HG03095 (cell line): ENCODE measurements at regions not wholly inside any gene's neighbourhood (a gene's known extent, or its start where the extent isn't known, plus 50 kb on each side); places are given as distances from the start of the nearest gene placed in this dataset.
A peak's percentile ranks its signal among the peaks of the same experiment; 100 is the strongest.

Experiments used
- ATAC-seq: cut with Tn5 transposase; IDR thresholded peaks from one replicate; pipeline ENCODE4 v1.9.1; 2021; ENCODE audit warnings: moderate library complexity; ENCODE audit not compliant: unreplicated experiment

GRCh38 chr6:169843110-169843509 lies 91.7 kb downstream of the ERMARD start:
- no peak for ATAC-seq

DNA sequence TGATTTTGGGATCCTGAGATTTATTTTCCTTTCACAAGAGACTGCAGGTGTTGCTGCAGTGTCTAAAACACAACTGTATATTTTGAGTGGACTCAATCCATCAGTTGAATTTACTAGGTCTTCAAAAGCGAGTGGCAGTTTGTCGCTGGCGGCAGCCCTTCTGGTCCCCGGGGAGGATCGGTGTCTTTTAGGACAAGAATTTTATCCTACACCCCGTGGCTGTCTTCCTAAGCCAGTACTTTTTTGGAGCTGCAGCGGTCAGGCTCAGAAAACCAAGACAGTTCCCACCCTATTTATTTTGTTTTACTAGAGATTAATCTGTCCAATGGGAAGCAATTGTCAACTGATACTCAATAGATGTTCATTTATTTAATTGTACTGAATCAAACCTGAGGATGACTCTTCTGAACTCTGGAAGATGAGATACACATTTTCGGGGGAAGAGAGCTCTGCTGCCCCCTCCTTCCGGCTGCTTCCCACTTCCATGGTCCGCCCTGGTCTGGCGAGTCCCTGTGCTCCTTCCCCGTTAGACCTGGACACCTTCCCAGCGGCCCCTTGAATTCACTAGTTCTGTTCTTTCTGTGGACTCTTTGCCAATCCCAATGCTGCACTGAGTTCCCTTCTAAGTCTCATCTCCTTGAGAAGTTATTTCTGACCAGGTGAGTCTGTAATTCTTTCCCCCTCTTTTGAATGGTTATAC lies 90.6 kb downstream of the ERMARD start:
- no peak for ATAC-seq

DNA sequence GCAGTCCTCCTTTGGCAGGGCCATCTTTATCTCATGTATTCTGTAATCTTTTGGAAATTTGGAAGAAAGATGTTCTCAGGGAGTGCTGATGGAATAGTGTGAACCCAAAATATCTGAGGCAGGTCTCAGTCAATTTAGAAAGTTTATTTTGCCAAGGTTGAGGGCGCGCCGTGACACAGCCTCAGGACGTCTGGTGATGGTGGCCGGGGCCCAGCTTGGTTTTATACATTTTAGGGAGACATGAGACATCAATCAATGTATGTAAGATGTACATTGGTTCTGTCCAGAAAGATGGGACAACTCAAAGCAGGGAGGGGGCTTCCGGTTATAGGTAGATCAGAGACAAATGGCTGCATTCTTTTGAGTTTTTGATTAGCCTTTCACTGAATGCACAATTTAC lies 89.8 kb downstream of the ERMARD start:
- ATAC-seq: no peak

DNA sequence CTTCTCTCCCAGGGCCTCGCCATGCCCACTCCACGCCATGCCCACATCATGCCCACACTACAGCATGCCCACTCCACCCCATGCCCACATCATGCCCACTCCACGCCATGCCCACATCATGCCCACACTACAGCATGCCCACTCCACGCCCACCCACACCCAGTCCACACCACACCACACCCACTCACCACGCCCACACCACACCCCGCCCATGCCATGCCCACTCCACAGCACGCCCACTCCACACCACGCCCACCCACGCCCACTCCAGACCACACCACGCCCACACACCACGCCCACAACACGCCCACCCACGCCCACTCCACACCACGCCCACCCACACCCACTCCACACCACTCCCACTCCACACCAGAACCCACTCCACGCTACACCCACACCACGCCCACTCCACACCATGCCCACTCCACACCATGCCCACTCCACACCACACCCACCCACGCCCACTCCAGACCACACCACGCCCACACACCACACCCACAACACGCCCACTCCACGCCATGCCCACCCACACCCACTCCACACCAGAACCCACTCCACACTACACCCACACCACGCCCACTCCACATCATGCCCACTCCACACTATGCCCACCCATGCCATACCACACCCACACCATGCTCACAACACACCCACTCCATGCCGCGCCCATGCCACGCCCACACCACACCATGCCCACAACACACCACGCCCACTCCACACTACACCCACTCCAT lies 88.6 kb downstream of the ERMARD start:
- no peak for ATAC-seq

DNA sequence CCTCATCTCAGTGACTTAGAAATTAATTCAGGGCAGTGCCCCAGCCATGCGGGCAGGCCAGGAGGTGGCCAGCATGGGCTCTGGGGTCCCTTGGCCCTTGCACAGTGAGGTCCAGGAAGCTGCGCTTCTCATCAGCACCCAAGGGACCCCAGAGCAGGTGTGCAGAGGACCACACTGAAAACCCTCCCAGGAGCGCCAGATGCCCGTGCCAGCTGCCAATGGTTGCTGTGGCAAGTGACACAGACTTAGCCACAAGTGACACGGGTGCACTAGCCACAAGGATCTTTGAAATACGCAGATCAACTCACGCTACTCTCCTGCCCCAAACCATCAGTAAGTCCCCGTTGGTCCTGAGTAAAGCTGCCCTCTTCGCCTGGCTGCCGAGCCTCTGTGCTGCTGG lies 88.1 kb downstream of the ERMARD start:
- ATAC-seq: no peak

- no peak for ATAC-seq
Measured at GRCh38 chr6:169839029-169839481, 87.6 kb downstream of the ERMARD start.

DNA sequence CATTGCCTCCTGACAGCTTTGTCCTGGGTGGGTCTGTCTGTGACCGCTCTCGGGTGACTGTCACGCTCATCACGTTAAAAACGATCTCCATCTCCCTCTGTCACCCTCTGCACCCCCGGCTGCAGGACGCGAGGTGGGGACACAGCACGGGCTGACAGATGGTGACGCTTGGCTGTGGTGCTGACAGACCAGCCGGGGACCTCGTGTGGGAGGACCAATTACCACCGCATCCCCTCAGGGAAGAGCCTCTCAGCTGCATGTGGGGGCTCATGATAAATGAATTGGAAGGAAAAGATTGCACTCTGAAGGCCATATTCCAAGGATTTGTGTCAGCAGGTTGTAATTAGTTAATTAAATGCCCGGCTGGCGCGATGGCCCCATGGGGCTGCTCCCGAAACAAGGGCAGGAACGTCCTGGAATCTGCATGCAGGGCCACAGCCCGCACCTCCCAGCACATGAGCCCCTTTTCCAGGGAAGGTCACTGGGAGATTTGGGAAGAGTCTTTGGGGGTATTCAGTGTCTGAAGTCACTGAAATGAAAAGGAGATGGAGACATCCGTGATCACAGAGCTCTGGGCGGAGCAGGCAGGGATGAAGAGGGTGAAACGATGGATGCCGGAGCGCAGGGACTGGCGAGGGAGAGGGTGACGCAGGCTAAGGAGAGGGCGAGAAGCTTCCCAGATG lies 87.1 kb downstream of the ERMARD start:
- no peak for ATAC-seq

- no peak for ATAC-seq
Measured at GRCh38 chr6:169837529-169838250, 86.3 kb downstream of the ERMARD start.

GRCh38 chr6:169833258-169833794 lies 81.9 kb downstream of the ERMARD start:
- no peak for ATAC-seq

GRCh38 chr6:169832247-169832948 lies 81.0 kb downstream of the ERMARD start:
- ATAC-seq: no peak

- ATAC-seq: peak; percentile 69
Measured at GRCh38 chr6:169831450-169832246, 80.2 kb downstream of the ERMARD start.
